Thyroid gland (tissue), 4 donors: ENCODE measurements at regions not wholly inside any gene's neighbourhood (a gene's known extent, or its start where the extent isn't known, plus 50 kb on each side); places are given as distances from the start of the nearest gene placed in this dataset.
"Not testable (repeated sequence)": the region's sequence is repeated elsewhere in the genome, so short reads cannot be mapped to it uniquely, and the experiment has no call there.

ENCODE experiments used
- DNase-seq, 2 donors: peaks; one replicate each; pipeline ENCODE4 v3.0.0-alpha.2; 2019
- H3K27ac ChIP-seq, 3 donors: fragments of 200-600 bp; sonication (generic); 1 replicate in 2 of 3; 2 replicates in 1 of 3; pipeline ENCODE4 v1.5.1; 2016 to 2019; ENCODE audit warnings: mild to moderate bottlenecking in 1 of 3, moderate library complexity in 1 of 3
- H3K27me3 ChIP-seq: fragments of 200-600 bp; sonication (generic); one replicate; pipeline ENCODE4 v1.5.1; 2019
- H3K36me3 ChIP-seq, 2 donors: fragments of 200-600 bp; sonication (generic); one replicate each; pipeline ENCODE4 v1.5.1; 2016 to 2019
- H3K4me1 ChIP-seq, 2 donors: fragments of 200-600 bp; sonication (generic); one replicate each; pipeline ENCODE4 v1.5.1; 2017 to 2019
- H3K4me3 ChIP-seq, 3 donors: fragments of 200-600 bp; sonication (generic); replicated peaks in 1 of 3; 1 replicate in 2 of 3; 2 replicates in 1 of 3; pipeline ENCODE4 v1.5.1; 2016; ENCODE audit warnings: mild to moderate bottlenecking in 1 of 3
- H3K9me3 ChIP-seq: fragments of 200-600 bp; sonication (generic); one replicate; pipeline ENCODE4 v1.5.1; 2017
- POLR2A ChIP-seq, 2 donors: fragments of 450-650 bp; IDR thresholded peaks; one replicate each; pipeline ENCODE4 v1.6.1; 2017; ENCODE audit warnings: antibody characterized with exemption in 2 of 2, mild to moderate bottlenecking in 2 of 2, moderate library complexity in 1 of 2
- WGBS, 2 donors: methylation state at CpG; one replicate each; pipeline ENCODE4 v1.1.5; 2017; 5-methylcytosine and 5-hydroxymethylcytosine counted together
- intact Hi-C: fragments of 100-400 bp; cut with DNase I; formaldehyde crosslinking; loops from one replicate; pipeline ENCODE4 v1.15.1; 2023
- TF ChIP-seq, protein P1 (sequence below), 6 experiments: fragments of 200-600 bp in 3 of 6; fragments of 450-650 bp in 3 of 6; sonication (generic) in 3 of 6; IDR thresholded peaks; one replicate each; pipeline ENCODE4 v1.5.1; 2016 to 2019; ENCODE audit warnings: antibody characterized with exemption in 6 of 6, mild to moderate bottlenecking in 2 of 6, inconsistent platforms in 1 of 6, moderate library complexity in 1 of 6

DNA sequence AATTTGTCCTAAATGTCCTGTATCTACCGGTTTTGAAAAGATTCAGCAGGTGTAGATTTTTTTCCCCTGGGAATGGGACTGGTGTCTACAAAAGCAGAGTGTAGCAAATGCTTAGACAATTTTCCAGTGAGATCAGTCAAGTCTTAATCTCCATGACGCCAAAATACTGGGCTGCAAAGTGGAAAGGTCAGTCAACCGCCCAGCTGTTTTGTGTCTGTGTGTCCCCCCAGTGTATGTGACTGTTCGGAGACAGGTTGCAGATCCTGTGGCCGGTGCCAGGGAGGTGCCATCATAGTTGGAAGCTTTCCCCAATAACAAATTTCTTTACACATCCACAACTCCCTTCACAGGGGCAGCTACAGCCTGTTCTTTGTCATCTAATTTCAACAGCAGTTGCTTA is 263.8 kb downstream of the ARHGAP12 start:
- Histone ChIP-seq H3K4me3 (no peak overlapping the region), H3K27ac (no peak overlapping the region), H3K9me3 (no peaks in the 10 kb centered on the region), H3K4me1 (no peaks in the 10 kb centered on the region), H3K36me3 (no peaks in the 10 kb centered on the region), H3K27me3 (no peaks in the 10 kb centered on the region)
- intact Hi-C loops = no loop called here
- DNase-seq = no peak
- 85 to 87% methylated on average over 5 of the region's 5 CpGs for WGBS, 2 donors
- TF ChIP-seq, protein P1, sequence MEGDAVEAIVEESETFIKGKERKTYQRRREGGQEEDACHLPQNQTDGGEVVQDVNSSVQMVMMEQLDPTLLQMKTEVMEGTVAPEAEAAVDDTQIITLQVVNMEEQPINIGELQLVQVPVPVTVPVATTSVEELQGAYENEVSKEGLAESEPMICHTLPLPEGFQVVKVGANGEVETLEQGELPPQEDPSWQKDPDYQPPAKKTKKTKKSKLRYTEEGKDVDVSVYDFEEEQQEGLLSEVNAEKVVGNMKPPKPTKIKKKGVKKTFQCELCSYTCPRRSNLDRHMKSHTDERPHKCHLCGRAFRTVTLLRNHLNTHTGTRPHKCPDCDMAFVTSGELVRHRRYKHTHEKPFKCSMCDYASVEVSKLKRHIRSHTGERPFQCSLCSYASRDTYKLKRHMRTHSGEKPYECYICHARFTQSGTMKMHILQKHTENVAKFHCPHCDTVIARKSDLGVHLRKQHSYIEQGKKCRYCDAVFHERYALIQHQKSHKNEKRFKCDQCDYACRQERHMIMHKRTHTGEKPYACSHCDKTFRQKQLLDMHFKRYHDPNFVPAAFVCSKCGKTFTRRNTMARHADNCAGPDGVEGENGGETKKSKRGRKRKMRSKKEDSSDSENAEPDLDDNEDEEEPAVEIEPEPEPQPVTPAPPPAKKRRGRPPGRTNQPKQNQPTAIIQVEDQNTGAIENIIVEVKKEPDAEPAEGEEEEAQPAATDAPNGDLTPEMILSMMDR (IDR thresholded peaks at IDR 0.05) = no peak
- no peak for TF ChIP-seq POLR2A (IDR thresholded peaks at IDR 0.05)

DNA sequence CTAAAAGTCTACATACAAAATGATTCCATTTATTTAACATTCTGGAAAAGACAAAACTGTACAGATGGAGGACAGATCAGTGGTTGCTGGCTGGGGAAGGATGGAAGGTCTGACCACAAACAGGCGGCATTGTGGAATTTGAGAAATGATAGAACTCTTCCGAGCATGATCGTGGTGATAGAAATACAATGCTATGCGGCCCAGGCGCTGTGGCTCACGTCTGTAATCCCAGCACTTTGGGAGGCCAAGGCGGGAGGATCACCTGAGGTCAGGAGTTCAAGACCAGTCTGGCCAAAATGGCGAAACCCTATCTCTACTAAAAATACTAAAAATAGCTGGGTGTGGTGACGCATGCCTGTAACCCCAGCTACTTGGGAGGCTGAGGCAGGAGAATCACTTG is 264.6 kb downstream of the ARHGAP12 start:
- H3K36me3 ChIP-seq, DNase-seq, H3K4me1 ChIP-seq, H3K9me3 ChIP-seq, H3K27ac ChIP-seq, intact Hi-C loops, H3K27me3 ChIP-seq, H3K4me3 ChIP-seq: not testable (repeated sequence)
- WGBS, 2 donors = 91 to 94% methylated on average over 9 of the region's 9 CpGs

DNA sequence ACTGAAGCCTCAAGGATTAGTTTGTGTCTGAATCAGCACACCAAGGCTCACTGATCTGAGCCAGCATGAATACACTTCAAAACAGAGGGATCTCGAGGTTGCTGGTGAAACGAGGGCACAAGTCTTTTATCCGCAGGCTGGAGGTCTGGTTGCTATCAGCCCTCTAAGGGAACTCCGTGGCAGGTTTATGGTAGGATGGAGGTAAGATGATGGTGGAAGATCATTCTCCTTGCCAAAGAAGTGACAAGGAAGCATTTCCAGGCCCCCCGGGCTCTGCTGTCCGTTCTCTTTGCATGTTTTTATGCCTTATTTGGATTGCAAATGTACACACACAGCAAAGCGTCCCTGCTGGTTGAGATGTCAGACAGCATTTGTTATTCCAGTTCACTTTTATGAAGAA is 268.3 kb downstream of the ARHGAP12 start:
- 73 to 76% methylated on average over 7 of the region's 7 CpGs for WGBS, 2 donors
- Histone ChIP-seq H3K9me3 (no peaks in the 10 kb centered on the region), H3K4me1 (no peaks in the 10 kb centered on the region), H3K36me3 (no peaks in the 10 kb centered on the region), H3K4me3 (no peak overlapping the region), H3K27ac (no peak overlapping the region), H3K27me3 (no peaks in the 10 kb centered on the region)
- no peak for DNase-seq
- TF ChIP-seq, protein P1 (IDR thresholded peaks at IDR 0.05) = no peak
- no peak for TF ChIP-seq POLR2A (IDR thresholded peaks at IDR 0.05)
- intact Hi-C loops = no loop called here

DNA sequence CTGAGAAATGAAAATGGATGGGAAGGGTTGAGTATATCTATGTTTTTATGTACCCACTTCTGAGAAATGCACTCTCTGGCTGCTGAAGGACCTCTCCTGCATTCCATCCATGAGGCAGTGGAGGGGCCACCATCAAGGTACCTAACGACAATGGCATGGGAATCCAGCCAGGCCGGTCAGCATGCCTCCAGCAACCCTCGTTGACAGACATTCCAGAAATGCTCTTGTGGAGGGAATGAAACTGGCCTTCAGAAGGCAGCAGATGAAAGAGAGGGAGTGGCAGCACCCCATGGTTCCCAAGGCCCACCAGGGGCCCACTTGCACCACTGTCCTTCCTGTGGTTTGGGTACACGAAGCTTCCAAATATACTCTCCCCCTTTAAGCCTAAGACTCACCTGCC is 269.0 kb downstream of the ARHGAP12 start:
- TF ChIP-seq, protein P1 (IDR thresholded peaks at IDR 0.05) = no peak
- no peak for TF ChIP-seq POLR2A (IDR thresholded peaks at IDR 0.05)
- H3K4me3 ChIP-seq = no peak overlapping the region
- intact Hi-C loops = no loop called here
- H3K27me3 ChIP-seq = no peaks in the 10 kb centered on the region
- 60 to 65% methylated on average over 2 to 4 of the region's 4 CpGs for WGBS, 2 donors
- no peak overlapping the region for H3K27ac ChIP-seq
- DNase-seq = no peak
- no peaks in the 10 kb centered on the region for H3K9me3 ChIP-seq
- H3K36me3 ChIP-seq = no peaks in the 10 kb centered on the region
- H3K4me1 ChIP-seq = no peaks in the 10 kb centered on the region

DNA sequence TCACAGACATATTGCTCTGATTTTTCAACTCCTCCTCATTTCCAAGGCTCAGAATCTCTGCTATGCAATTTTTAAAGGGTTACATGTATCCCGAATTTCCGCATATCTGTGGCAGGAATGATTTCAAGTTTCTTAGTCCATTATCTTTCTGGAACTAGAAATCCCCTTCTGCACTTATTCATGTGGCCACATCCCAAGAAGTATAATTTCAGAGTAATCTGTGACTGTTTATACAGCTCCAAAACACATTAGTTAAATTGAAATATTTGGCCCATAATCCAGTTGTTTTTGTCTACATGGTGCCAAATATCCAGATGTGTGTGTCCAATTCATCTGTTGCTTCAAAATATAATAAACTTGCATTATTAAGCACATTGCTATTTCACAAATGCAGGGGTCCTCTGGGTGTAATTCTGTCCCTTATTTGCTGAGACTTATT is 271.2 kb downstream of the ARHGAP12 start:
- no peak overlapping the region for H3K4me3 ChIP-seq
- H3K36me3 ChIP-seq = no peaks in the 10 kb centered on the region
- intact Hi-C loops = no loop called here
- DNase-seq = no peak
- H3K27ac ChIP-seq = no peak overlapping the region
- WGBS, 2 donors = 61 to 76% methylated on average over 2 of the region's 2 CpGs
- H3K27me3 ChIP-seq = no peaks in the 10 kb centered on the region
- H3K4me1 ChIP-seq = no peaks in the 10 kb centered on the region
- TF ChIP-seq, protein P1 (IDR thresholded peaks at IDR 0.05) = no peak
- no peak for TF ChIP-seq POLR2A (IDR thresholded peaks at IDR 0.05)
- no peaks in the 10 kb centered on the region for H3K9me3 ChIP-seq

DNA sequence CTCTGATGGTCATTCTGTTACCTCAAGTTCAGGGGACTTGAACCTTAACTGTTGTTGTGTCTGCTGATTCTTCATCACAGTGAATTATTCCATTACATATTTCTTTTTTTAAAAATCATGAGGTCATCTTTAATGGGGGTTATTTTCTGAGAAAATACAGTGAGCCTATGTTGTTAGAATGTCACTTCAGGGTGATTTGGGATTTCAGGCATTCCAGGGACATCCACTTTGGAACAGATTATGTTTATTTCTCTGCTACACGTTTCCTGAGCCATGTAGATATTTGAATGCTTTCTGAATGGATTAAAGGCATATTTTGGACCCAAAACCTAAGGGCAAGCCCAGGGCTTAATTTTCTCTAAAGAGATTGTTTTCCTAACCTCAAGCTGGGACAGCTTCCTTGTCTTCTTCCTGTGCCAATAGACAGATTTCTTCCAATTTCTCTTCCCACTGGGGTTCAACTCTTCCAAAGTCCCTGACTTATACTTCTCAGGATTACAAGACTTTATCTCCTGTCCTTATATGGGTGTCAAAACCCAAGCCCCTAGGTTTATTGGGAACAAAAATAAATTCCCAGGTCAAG is 271.7 kb downstream of the ARHGAP12 start:
- TF ChIP-seq, protein P1 (IDR thresholded peaks at IDR 0.05) = no peak
- no peak for TF ChIP-seq POLR2A (IDR thresholded peaks at IDR 0.05)
- H3K27ac ChIP-seq = no peak overlapping the region
- H3K4me1 ChIP-seq = no peaks in the 10 kb centered on the region
- no peaks in the 10 kb centered on the region for H3K36me3 ChIP-seq
- no peak for DNase-seq
- H3K9me3 ChIP-seq = no peaks in the 10 kb centered on the region
- intact Hi-C loops = no loop called here
- WGBS, 2 donors = 50 to 56% methylated on average over 1 of the region's 1 CpG
- no peak overlapping the region for H3K4me3 ChIP-seq
- no peaks in the 10 kb centered on the region for H3K27me3 ChIP-seq
